HG02981 (cell line): ENCODE measurements at regions not wholly inside any gene's neighbourhood (a gene's known extent, or its start where the extent isn't known, plus 50 kb on each side); places are given as distances from the start of the nearest gene placed in this dataset.

Experiments used
- ATAC-seq: cut with Tn5 transposase; IDR thresholded peaks from one replicate; pipeline ENCODE4 v1.9.1; 2021; ENCODE audit warnings: mild to moderate bottlenecking, moderate library complexity; ENCODE audit not compliant: unreplicated experiment

DNA sequence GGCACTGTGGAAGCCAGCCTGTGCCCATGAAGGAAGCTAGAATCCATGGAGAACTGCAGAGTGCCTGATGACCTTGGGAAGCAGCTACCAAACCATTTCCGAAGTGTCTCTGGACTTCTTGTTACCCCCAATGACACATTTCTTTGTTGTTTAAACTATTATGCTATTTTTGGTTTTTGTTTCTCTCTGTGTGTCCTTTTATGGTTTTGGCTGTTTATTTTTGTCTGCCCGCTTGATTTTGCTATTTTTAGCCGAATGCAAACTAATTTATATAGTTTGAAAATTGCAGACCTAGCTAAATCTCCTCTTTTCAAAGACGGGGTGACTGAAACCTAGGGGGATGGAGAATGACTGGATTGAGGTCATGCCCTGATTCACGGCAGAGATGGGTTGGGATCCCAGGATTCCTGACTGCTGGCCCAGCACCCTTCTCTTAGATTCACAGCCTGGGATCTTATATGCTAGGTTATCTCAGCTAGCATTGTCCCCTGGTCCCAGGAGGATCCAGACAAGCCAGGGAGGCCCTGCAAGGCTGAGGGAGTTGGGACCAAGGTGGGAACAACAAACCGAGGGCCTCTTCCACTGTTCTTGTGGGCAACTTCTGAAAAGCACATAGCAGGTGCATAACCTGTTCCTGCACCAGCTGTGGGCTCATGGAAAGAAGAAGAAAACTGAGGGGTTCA, 116.3 kb upstream of the HAAO start:
- no peak for ATAC-seq

DNA sequence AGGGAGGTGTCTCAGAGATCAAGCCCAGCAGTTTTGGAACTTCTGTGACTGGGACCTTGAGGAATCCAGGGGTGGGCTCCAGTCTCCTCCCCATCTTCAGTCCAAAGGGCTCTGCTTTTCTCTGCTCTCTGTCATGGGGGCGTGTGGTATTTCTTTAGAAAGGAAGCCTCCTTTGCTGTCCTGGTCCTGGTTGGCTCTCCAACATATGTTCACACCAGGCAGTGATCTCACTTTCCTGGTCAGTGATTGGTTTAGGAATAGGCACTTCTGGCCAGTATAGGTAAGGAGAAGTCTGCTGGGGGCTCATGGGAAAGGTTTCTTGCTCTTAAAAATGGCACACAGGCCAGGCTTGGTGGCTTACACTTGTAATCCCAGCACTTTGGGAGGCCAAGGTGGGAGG, 115.5 kb upstream of the HAAO start:
- no peak for ATAC-seq

DNA sequence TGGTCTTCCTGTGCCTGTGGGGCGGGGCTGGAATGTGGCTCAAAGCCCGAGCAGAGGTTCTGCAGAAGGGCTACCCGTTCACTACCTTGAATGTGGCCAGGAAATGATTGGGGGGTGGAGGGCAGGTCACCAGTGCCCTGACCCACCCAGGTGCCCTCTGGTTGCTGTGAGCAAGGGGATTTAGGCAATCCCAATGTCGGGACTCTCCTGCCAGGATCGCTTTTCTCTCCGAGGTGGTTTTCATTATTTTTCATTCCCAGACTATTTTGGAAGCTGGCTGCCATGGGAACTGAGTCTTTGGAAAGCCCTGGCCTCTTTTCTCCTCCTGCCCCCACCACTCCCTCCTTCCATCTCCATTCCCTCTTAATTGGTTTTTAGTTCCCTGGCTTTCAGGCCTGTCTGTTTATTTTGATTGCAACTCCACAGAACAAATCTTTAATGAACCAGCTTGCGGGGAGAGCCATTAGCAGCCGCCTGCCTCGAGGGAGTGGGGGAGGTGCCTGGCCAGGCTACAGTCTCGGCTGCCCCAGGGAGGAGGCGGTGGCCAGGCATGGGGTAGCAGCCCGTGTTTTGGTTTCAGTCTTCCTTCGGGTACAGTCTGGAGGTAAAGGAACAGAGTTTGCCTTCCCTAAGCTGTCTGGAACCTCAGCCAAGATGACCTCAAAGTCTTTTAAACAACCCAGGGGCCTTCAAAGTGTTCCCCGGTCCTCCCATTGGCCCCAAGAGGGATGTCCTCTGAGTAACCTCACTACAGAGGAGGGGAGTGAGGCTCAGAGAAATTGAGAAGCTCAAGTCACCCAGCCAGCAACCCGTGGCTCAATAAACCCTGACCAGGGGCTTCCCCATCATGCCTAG, 114.4 kb upstream of the HAAO start:
- ATAC-seq = no peak

DNA sequence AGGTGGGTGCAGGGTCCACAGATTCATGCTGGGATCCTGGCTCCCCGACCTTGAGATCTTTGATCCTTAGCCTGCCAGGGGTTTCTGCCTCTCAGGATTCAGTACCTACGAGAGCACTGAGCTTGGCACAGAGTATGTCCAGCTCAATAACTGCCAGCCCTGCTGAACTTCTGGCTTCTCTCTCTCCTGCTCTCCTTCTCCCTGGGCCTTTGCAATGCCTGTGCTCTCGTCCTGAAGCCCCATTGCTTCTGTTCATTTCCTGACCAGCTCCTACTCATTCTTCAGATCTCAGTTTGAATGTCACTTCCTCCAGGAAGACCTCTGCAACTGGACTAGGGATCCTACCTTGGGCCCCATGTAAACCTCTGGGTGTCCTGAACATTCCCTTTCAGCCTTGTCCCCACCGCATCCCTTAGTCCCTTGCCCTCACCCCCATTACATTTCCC, 113.8 kb upstream of the HAAO start:
- no peak for ATAC-seq

DNA sequence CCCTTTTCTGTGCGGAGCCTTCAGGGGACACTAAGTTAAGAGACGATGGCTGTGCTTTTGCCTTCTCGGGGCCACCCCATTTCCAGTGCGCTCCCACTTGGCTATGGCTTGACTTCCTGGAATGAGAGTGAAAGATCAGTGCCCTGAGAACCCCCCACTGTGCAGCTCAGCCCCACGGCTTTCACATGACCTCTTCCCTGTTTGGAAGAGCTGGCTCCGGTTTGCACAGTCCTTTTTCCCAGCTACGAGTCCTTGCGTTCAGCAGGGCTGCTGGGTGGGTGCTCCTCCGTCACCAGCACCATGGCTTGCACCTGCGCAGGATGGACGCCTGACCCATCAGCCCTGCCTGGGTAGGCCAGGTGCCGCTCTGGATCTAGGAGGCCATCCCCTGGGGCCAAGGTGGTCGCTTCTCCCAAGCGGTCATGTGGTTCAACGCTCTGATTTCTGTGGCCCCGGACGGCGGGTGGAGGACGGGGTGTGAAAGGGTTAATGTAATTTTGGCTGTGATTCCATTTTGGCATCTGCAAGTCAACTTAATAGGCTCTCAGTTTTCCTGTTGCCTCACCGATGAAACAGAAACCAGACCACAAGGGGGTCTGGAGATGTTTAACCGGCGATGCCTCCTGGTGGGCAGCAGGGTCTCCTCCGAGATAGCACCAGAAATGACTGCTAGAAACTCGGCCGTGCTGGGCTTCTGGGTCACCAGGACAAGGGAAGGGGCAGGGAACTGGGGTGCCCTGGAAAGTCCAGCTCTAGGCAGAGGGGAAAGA, 113.1 kb upstream of the HAAO start:
- no peak for ATAC-seq

DNA sequence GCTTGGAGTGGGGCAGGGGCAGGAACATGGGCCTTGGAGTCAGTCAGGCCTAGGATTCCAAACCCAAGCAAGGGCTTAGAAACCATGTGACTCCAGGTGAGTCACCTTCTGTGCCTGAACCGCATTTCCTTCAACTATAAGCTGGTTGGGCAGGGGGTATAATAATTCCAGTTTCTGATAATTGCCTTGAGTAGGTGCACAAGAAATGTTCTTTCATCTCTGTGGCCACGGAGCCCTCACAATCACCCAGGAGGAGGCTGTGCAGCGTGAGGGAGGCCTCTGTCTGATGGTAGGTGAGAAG, 112.1 kb upstream of the HAAO start:
- ATAC-seq = no peak

DNA sequence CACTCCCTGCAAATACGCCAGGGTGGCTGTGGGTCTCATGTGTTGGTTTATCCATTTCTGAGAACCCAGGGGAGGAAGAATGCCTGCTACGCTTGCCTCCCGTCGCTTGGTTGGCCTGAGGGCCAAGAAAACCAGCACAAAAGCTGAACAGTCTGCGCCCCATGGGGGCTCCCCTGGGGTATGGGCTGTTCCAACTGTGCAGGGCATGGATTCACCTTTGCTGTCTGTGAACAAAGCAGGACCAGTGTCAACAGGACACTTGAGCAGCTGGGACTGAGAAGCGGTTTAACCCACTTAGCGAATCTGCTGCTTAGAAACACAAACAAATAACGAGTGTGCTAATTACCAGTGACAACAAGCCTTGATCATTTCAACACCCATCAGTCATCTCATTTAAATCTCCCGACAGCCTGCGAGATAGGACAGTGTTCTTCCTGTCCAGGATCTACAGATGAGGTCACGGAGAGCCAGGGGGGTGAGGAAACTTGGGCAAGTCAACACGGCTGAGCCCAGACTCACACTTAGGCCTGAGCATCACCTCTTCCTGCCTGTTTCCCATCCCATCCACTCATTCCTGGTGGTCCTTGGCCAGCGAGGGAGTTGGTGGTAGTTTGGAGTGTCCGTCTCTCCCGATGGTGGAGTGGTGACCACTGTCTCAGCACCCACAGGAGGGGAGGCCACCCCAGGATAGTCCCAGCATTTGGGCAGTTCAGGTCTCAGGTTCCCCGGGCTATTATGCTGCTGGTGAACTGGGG, 111.6 kb upstream of the HAAO start:
- no peak for ATAC-seq

DNA sequence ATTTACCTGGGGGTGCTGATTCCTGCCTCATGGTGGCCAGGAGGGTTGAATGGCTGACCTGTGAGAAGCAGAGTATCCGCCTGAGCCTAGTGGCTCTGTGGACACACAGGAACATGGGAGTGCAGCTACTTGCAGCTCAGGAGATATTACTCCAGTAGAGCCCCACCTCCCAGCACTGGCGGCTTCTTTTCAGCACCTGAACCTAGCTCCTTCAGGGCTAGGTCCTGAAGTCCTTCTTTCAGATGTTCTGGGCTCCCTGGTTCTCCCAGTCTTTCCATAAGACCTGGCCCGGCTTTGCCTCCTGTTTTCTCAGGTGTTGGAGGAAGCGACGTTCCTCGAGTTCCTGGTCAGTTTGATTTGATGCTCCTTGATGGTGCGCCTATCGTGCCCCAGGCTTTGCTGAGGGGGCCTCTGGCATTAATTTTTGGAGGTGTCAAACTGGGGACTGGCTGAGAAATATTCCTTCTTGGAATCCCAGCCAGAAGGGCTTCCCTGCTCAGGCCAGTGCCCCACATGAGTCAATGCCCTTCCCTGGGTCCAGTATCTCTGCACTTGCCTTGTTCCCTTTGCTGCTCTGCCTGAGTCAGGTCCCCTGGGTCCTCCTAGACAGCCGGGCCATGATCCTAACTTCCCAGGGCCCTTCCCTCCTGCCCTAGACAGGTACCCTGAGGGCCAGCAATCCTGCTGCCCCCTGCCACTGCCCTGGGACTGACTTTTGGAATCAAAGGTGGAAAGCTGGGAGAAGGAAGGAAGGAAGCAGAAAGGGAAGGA, 110.7 kb upstream of the HAAO start:
- ATAC-seq = no peak

DNA sequence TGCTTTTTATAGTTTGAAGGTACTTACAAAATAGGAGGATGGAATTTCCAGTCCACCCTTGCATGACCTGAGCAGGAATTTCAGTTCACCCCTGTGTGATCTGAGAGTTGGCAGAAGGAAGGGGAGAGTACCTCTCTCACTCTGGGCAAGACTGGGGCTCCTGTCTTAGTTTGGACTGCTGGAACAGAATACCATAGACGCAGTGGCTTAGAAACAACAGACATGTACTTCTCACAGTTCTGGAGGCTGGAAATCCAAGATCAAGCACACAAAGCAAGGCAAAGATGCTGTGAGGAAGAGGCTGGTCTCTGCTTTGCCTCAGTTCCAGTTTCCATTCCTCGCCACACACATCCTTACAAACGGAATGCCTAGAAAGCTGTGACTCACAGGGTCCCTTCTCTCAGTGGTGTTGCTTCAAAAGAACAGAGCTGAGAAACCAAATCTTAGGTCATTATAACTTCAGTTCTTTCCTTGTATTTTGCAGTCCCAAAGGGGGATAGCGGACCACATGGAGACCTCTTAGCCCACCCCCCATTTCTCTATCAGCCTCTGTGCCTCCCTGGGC, 108.8 kb upstream of the HAAO start:
- no peak for ATAC-seq

DNA sequence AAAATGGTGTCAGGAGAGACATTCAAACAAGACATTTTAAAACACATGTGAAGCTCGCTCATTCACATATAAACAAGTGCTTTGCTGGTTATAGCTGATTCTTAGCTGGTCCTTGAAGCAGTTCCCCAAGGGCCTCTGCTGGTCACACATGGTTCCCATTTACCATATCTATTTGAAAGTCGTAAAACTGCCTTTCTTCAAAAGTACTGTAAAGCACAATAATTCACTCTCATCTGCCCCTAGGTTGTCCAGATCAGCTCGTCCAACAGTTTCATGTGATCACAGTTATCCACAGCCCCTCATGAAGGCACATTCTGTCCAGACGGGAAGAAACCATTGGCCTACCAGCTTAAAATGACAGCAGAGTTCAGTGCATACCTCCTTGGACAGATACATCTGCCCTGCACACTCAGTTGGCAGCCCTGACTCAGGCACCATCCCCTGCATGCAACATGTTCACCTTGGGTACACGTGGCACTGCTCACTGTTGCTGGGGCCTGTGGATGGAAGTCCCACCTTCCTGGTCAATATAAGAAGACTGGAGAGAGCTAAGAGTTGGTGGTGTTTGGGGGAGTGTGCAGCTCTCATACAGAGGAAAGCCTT, 108.0 kb upstream of the HAAO start:
- ATAC-seq = no peak

DNA sequence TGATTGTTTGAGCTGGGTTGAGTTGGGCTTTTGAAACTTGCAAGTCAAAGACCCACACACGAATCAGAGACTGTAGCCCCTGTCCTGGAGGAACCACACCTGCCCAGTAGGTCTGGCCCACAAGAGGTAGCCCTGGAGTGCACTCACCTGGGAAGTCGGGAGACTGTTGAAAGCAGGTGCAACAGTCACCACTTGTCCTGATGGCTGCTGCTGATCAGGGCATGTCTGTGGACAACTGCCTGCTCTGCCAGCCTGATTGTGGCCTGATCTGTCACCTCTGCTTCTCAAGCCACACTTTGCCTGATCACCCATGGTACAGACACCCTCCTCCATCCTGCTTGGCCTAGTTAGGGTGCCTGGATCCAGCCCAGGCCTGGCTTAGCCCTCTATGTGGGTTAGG, 105.0 kb upstream of the HAAO start:
- ATAC-seq = no peak

DNA sequence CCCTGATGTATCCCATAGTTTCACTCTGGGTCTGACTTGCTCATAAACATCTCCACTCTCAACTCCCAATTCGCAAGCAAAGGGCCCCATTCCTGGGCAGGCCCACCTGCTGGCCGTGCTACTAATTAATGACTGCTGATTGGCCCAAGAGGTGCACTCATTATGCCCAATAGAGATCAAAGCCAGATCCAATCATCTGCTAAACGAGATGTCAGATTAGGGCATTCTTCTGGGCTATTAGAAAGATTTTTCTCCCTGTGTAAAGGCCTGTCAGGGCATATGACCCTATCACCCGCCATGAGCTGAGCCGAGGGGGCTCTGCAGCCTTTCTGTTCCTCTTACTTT, 103.4 kb upstream of the HAAO start:
- ATAC-seq = no peak

DNA sequence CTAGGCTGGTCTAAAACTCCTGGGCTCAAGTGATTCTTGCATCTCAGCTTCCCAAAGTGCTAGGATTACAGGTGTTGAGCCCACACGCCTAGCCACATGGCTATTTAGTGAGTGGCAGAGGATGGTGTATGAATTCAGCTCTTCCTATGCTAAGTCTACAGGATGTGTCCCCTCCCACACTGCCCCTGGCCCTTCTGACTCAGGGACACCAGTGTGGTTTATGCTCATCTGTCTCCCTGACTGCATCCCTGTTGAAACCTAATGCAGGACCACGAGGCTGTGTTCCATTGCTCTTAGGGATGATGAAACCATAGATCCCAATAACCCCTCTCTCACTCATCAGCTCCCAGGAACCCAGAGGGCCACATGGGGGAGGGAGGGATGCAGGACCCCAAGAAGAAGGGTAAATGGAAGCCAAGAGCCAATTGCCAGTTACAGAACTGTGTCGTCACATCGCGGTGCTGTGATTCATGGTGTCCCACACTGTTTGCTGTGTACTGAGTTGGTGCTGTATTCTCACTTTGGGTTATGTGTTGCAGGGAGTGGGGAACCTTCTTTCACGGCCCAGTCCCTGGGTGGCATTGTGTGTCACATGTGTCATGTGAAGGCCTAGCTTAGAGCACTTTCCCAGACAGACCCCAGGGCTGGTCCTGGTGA, 102.9 kb upstream of the HAAO start:
- no peak for ATAC-seq

DNA sequence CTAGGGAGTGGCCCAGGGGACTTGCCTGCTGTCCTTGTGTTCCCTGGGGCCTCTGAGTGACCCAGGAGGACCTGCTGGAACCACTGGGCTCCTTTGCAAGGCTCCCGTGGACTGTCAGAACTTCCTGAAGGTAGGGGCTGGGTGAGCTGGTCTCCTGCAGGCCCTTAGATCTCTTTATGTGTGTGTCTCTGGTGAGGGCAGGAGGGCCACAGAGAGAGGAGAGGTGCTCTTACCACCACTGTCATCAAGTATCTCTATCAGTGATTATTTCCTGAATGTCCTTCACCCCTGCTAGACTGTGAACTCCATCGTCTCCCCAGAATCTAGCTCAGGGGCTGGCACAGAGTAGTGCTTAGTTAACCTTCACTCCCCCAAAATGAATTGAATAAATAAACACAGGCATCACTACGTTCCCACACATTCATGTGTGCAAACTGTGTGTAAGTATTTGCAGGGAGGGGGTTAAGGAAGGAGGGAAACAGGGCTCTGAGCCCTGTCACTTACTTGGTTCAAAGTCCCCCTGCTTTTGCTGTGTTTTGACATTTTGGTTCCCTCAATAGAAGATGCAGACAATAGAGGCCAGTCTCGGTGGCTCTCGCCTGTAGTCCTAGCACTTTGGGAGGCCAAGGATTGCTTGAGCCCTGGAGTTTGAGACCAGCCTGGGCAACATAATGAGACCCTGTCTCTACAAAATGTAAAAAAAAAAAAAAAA, 100.8 kb upstream of the HAAO start:
- no peak for ATAC-seq

DNA sequence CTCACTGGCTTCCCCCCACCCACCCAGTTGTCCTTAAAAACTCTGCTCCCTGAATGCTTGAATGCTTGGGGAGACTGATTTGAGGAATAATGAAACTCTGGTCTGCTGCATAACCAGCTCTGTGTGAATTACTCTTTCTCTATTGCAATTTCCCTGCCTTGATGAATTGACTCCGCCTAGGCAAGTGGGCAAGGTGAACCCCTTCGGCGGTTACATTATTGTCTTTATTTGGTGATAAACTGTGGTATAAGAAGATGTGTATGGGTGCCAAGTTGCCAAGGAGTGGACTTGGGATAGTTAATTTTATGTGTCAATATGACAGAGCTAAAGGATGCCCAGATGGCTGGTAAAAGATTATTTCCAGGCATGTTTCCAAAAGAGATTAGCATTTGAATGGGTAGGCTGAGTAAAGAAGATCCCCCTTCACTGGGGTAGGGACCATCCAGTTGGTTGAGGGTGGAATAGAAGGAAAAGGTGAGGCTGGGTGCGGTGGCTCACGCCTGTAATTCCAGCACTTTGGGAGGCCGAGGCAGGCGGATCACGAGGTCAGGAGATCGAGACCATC, 98.5 kb upstream of the HAAO start:
- no peak for ATAC-seq

DNA sequence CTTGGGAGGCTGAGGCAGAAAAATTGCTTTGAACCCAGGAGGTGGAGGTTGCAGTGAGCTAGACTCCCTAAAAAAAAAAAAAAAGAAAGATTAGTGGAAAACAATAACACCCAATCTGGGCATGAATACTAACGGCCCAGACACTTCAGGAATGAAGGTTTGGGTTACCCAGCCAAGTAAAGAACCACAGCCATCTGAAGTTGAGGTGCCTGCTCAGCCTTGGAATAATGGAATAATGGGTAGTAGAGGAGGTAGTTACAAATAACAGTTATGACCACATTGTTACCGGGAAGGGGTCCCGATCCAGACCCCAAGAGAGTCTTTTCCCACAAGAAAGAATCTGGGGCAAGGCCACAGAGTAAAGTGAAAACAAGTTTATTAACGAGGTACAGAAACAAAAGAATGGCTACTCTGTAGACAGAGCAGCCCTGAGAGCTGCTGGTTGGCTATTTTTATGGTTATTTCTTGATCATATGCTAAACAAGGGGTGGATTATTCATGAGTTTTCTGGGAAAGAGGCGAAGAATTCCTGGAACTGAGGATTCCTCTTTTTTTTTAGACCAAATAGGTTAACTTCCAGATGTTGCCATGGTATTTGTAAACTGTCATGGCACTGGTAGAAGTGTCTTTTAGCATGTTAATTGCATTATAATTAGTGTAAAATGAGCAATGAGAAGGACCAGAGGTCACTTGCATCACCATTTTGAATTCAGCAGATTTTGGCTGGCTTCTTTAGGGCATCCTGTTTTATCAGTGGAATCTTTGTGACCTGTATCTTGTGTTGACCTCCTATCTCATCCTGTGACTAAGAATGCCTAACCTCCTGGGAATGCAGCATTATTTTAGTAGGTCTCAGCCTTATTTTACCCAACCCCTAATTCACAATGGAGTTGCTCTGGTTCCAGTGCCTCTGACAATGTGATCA, 96.2 kb upstream of the HAAO start:
- no peak for ATAC-seq

DNA sequence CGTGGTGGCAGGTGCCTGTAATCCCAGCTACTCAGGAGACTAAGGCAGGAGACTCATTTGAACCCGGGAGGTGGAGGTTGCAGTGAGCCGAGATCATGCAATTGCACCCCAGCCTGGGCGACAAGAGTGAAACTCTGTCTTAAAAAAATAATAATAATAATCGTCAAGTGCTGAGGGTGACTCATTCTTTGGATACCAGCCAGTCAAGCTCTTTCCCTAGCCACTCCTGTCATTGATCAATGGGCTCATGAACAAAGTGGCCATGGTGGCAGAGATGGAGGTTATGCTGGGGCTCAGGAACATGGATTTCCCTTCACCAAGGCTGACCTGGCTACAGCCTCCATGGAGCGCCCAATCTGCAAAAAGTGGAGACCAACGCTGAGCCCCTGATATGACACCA, 94.5 kb upstream of the HAAO start:
- ATAC-seq = no peak
